OCI-LY7 (cell line): ENCODE measurements at regions not wholly inside any gene's neighbourhood (a gene's known extent, or its start where the extent isn't known, plus 50 kb on each side); places are given as distances from the start of the nearest gene placed in this dataset.

Experiments used
- BruUV-seq: library from RNA; stranded (reverse); fragments of 400-500 nt; replicated peaks from 2 replicates; lab custom pipeline; 2021; lab: Mats Ljungman, UMichigan
- CTCF ChIA-PET: fragments of 300-600 bp; sonication (Branson Sonifier 250); formaldehyde crosslinking; loops from one replicate; lab custom pipeline; 2022; ENCODE audit warnings: antibody characterized with exemption; ENCODE audit not compliant: unreplicated experiment; lab: Charles Lee
- POLR2A ChIA-PET: fragments of 300-600 bp; sonication (Branson Sonifier 250); formaldehyde crosslinking; loops from one replicate; lab custom pipeline; 2022; ENCODE audit warnings: antibody characterized with exemption; lab: Charles Lee
- DNase-seq: peaks from one replicate; pipeline ENCODE4 v3.0.0-alpha.2; 2015; ENCODE audit warnings: low spot score
- H2AFZ ChIP-seq: fragments of 200-600 bp; sonication (generic), shearing (Covaris generic); 2 replicates; pipeline ENCODE4 v1.6.1; 2014; ENCODE audit warnings: mild to moderate bottlenecking, antibody characterized with exemption, low read length, moderate library complexity
- H3K27ac ChIP-seq: fragments of 200-600 bp; sonication (generic); 2 replicates; pipeline ENCODE4 v1.5.1; 2014; ENCODE audit warnings: mixed run types, low read depth, mild to moderate bottlenecking, moderate library complexity, low read length, inconsistent platforms; ENCODE audit not compliant: poor library complexity, severe bottlenecking
- H3K36me3 ChIP-seq: fragments of 200-600 bp; sonication (generic); 2 replicates; pipeline ENCODE4 v1.6.1; 2014; ENCODE audit warnings: mild to moderate bottlenecking, antibody characterized with exemption, low read length, moderate library complexity, mixed read lengths; ENCODE audit not compliant: insufficient read depth
- H3K4me1 ChIP-seq: fragments of 200-600 bp; sonication (generic); 2 replicates; pipeline ENCODE4 v1.5.1; 2014; ENCODE audit warnings: mild to moderate bottlenecking, low read length; ENCODE audit not compliant: insufficient read depth, poor library complexity, severe bottlenecking
- H3K4me2 ChIP-seq: fragments of 200-600 bp; sonication (generic); 2 replicates; pipeline ENCODE4 v1.6.1; 2014; ENCODE audit warnings: mild to moderate bottlenecking, low read length
- H3K4me3 ChIP-seq: fragments of 200-600 bp; sonication (generic); 2 replicates; pipeline ENCODE4 v1.5.1; 2014; ENCODE audit warnings: mild to moderate bottlenecking, low read depth, low read length; ENCODE audit not compliant: poor library complexity, severe bottlenecking
- H3K79me2 ChIP-seq: fragments of 200-600 bp; sonication (generic); 2 replicates; pipeline ENCODE4 v1.6.1; 2016; ENCODE audit warnings: low read depth, mild to moderate bottlenecking, low read length, moderate library complexity, mixed read lengths; ENCODE audit not compliant: insufficient read depth
- H3K9me2 ChIP-seq: fragments of 200-600 bp; sonication (generic); 2 replicates; pipeline ENCODE4 v1.6.1; 2016; ENCODE audit warnings: mild to moderate bottlenecking, low read length, mixed read lengths; ENCODE audit not compliant: insufficient read depth
- H3K9me3 ChIP-seq: fragments of 200-600 bp; sonication (generic); 2 replicates; pipeline ENCODE4 v1.6.1; 2014; ENCODE audit warnings: mild to moderate bottlenecking, mixed run types, low read length, mixed read lengths
- H4K20me1 ChIP-seq: fragments of 200-600 bp; sonication (generic); 2 replicates; pipeline ENCODE4 v1.6.1; 2014; ENCODE audit warnings: mild to moderate bottlenecking, antibody characterized with exemption, low read length, moderate library complexity, mixed read lengths; ENCODE audit not compliant: insufficient read depth
- EZH2phosphoT487 ChIP-seq: fragments of 200-600 bp; sonication (generic); IDR thresholded peaks from 2 replicates; pipeline ENCODE4 v1.6.1; 2018; ENCODE audit warnings: low read depth, borderline replicate concordance, mild to moderate bottlenecking, mixed run types, antibody characterized with exemption, low read length, moderate library complexity, mixed read lengths
- intact Hi-C: fragments of 100-400 bp; cut with micrococcal nuclease; formaldehyde crosslinking; loops from one replicate; pipeline ENCODE4 v1.10.0; 2022; ENCODE audit not compliant: unreplicated experiment
- TF ChIP-seq, protein P1 (sequence below): fragments of 200-600 bp; sonication (generic); conservative IDR thresholded peaks from 2 replicates; pipeline ENCODE4 v1.5.1; 2014; ENCODE audit warnings: mild to moderate bottlenecking, antibody characterized with exemption, low read length, moderate library complexity, mixed read lengths

GRCh38 chr15:52976516-52977075, 186.5 kb upstream of the ONECUT1 start:
- TF ChIP-seq, protein P1, sequence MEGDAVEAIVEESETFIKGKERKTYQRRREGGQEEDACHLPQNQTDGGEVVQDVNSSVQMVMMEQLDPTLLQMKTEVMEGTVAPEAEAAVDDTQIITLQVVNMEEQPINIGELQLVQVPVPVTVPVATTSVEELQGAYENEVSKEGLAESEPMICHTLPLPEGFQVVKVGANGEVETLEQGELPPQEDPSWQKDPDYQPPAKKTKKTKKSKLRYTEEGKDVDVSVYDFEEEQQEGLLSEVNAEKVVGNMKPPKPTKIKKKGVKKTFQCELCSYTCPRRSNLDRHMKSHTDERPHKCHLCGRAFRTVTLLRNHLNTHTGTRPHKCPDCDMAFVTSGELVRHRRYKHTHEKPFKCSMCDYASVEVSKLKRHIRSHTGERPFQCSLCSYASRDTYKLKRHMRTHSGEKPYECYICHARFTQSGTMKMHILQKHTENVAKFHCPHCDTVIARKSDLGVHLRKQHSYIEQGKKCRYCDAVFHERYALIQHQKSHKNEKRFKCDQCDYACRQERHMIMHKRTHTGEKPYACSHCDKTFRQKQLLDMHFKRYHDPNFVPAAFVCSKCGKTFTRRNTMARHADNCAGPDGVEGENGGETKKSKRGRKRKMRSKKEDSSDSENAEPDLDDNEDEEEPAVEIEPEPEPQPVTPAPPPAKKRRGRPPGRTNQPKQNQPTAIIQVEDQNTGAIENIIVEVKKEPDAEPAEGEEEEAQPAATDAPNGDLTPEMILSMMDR, result no peak
- TF ChIP-seq EZH2phosphoT487, result no peak

DNA sequence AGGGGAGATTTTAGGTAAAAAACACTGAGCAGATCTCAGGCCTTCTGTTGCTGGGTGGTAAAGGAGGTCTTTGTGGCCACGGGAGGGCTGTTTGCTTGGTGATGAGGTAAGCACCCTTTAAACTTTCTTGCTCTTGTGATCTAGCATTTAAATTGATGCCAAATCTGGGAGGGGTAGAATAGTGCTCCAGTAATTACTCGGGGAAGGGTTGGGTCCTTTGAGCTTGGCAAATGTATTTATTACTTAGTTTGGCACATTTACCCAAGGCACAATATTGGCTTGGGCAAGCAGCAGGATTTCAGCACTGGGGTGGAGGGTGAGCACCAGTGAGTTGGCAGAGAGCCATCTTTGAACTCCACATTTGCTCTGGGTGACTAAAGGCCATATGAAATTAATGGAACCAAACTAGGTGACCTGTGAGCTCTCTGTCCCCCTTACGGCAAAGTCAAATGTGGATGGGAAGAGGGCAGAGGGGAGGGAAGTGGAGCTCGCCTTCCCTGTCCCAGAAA, 185.9 kb upstream of the ONECUT1 start:
- H3K27ac ChIP-seq, result no peak overlapping the region
- H3K9me3 ChIP-seq, result no peaks in the 10 kb centered on the region
- no peaks in the 10 kb centered on the region for H3K79me2 ChIP-seq
- H3K9me2 ChIP-seq, result no peaks in the 10 kb centered on the region
- H3K4me2 ChIP-seq, result no peak overlapping the region
- ChIA-PET CTCF (no interaction called here), POLR2A (no interaction called here)
- intact Hi-C loops, result no loop called here
- no peaks in the 10 kb centered on the region for H3K4me1 ChIP-seq
- no TSS peak for BruUV-seq
- no peaks in the 10 kb centered on the region for H3K36me3 ChIP-seq
- DNase-seq, result no peak
- no peaks in the 10 kb centered on the region for H4K20me1 ChIP-seq
- TF ChIP-seq, protein P1, result no peak
- no peak for TF ChIP-seq EZH2phosphoT487
- no peak overlapping the region for H2AFZ ChIP-seq
- no peak overlapping the region for H3K4me3 ChIP-seq

More at GRCh38 chr15:52976516-52977075, 186.5 kb upstream of the ONECUT1 start:
- intact Hi-C loops, result no loop called here
- no peak for DNase-seq
- Histone ChIP-seq H4K20me1 (no peaks in the 10 kb centered on the region), H2AFZ (no peak overlapping the region), H3K4me2 (no peak overlapping the region), H3K9me2 (no peaks in the 10 kb centered on the region), H3K27ac (no peak overlapping the region), H3K4me1 (no peaks in the 10 kb centered on the region), H3K79me2 (no peaks in the 10 kb centered on the region), H3K4me3 (no peak overlapping the region), H3K9me3 (no peaks in the 10 kb centered on the region), H3K36me3 (no peaks in the 10 kb centered on the region)
- BruUV-seq, result no TSS peak
- POLR2A ChIA-PET, result no interaction called here
- CTCF ChIA-PET, result no interaction called here

- no peak overlapping the region for H2AFZ ChIP-seq
- no peaks in the 10 kb centered on the region for H3K4me1 ChIP-seq
- H4K20me1 ChIP-seq, result no peaks in the 10 kb centered on the region
- H3K9me2 ChIP-seq, result no peaks in the 10 kb centered on the region
- TF ChIP-seq, protein P1, result no peak
- TF ChIP-seq EZH2phosphoT487, result no peak
- intact Hi-C loops, result no loop called here
- ChIA-PET CTCF (no interaction called here), POLR2A (no interaction called here)
- H3K79me2 ChIP-seq, result no peaks in the 10 kb centered on the region
- no peak overlapping the region for H3K4me3 ChIP-seq
- H3K4me2 ChIP-seq, result no peak overlapping the region
- H3K36me3 ChIP-seq, result no peaks in the 10 kb centered on the region
- H3K27ac ChIP-seq, result no peak overlapping the region
- no TSS peak for BruUV-seq
- H3K9me3 ChIP-seq, result no peaks in the 10 kb centered on the region
- no peak for DNase-seq
Observed at GRCh38 chr15:52963865-52964264, 173.7 kb upstream of the ONECUT1 start.
